IMR-90 (cell line): ENCODE measurements at regions not wholly inside any gene's neighbourhood (a gene's known extent, or its start where the extent isn't known, plus 50 kb on each side); places are given as distances from the start of the nearest gene placed in this dataset.

Experiments used
- ATAC-seq: fragments of 200-7000 bp; cut with Tn5 transposase; 2 replicates; pipeline ENCODE4 v1.9.1; 2020; ENCODE audit warnings: low read depth, mild to moderate bottlenecking, moderate library complexity
- BruUV-seq: library from RNA; stranded (reverse); fragments of 400-500 nt; replicated peaks from 2 replicates; lab custom pipeline; 2021; lab: Mats Ljungman, UMichigan
- CTCF ChIA-PET: fragments of 300-600 bp; formaldehyde crosslinking; extraction: SDS; loops from one replicate; lab custom pipeline; 2021; ENCODE audit warnings: antibody characterized with exemption; lab: Yijun Ruan, JAX
- POLR2A ChIA-PET: fragments of 300-600 bp; sonication (Branson Sonifier 250); formaldehyde crosslinking; loops from one replicate; lab custom pipeline; 2022; ENCODE audit warnings: antibody characterized with exemption; ENCODE audit not compliant: unreplicated experiment; lab: Charles Lee
- DNase-seq: peaks from one replicate; pipeline ENCODE4 v3.0.0; 2013
- H2AFZ ChIP-seq: replicated peaks from 2 replicates; pipeline ENCODE3; 2013; ENCODE audit warnings: low read length, mild to moderate bottlenecking; ENCODE audit not compliant: poor library complexity
- H2AK5ac ChIP-seq: 2 replicates; pipeline ENCODE4 v1.6.1; 2013; ENCODE audit warnings: low read depth, low read length, inconsistent platforms
- H2AK9ac ChIP-seq: replicated peaks from 2 replicates; pipeline ENCODE3; 2013; ENCODE audit warnings: mild to moderate bottlenecking, low read depth, low read length, moderate library complexity; ENCODE audit not compliant: poor library complexity
- H2BK120ac ChIP-seq: 2 replicates; pipeline ENCODE4 v1.6.1; 2013; ENCODE audit warnings: low read depth, low read length, inconsistent platforms
- H2BK15ac ChIP-seq: 3 replicates; pipeline ENCODE4 v1.6.1; 2013; ENCODE audit warnings: low read depth, low read length, inconsistent platforms
- H2BK20ac ChIP-seq: 2 replicates; pipeline ENCODE4 v1.6.1; 2013; ENCODE audit warnings: low read depth, mild to moderate bottlenecking, inconsistent platforms, low read length, moderate library complexity
- H2BK5ac ChIP-seq: 2 replicates; pipeline ENCODE4 v1.6.1; 2013; ENCODE audit warnings: mild to moderate bottlenecking, low read depth, low read length, inconsistent platforms; ENCODE audit not compliant: poor library complexity, severe bottlenecking
- H3K14ac ChIP-seq: replicated peaks from 2 replicates; pipeline ENCODE4 v1.6.1; 2013; ENCODE audit warnings: low read depth, low read length, inconsistent platforms
- H3K18ac ChIP-seq: 2 replicates; pipeline ENCODE4 v1.6.1; 2013; ENCODE audit warnings: low read depth, low read length, control low read depth
- H3K23ac ChIP-seq: 2 replicates; pipeline ENCODE4 v1.6.1; 2013; ENCODE audit warnings: low read depth, low read length, inconsistent platforms
- H3K27ac ChIP-seq: 2 replicates; pipeline ENCODE4 v1.5.1; 2013; ENCODE audit warnings: mild to moderate bottlenecking, control low read depth, low read length; ENCODE audit not compliant: insufficient read depth
- H3K27me3 ChIP-seq: 2 replicates; pipeline ENCODE4 v1.6.1; 2013; ENCODE audit warnings: low read length; ENCODE audit not compliant: control insufficient read depth, insufficient read depth
- H3K36me3 ChIP-seq: 2 replicates; pipeline ENCODE4 v1.6.1; 2013; ENCODE audit warnings: low read length, mixed read lengths; ENCODE audit not compliant: control insufficient read depth, insufficient read depth
- H3K4ac ChIP-seq: 2 replicates; pipeline ENCODE4 v1.6.1; 2013; ENCODE audit warnings: low read depth, low read length, inconsistent platforms
- H3K4me1 ChIP-seq: 2 replicates; pipeline ENCODE4 v1.6.1; 2013; ENCODE audit warnings: low read length, mixed read lengths; ENCODE audit not compliant: control insufficient read depth, insufficient read depth
- H3K4me2 ChIP-seq: 2 replicates; pipeline ENCODE4 v1.6.1; 2013; ENCODE audit warnings: low read depth, mild to moderate bottlenecking, control low read depth, low read length, moderate library complexity
- H3K4me3 ChIP-seq: 2 replicates; pipeline ENCODE4 v1.5.1; 2013; ENCODE audit warnings: low read depth, mild to moderate bottlenecking, control low read depth, low read length, moderate library complexity; ENCODE audit not compliant: insufficient read depth
- H3K56ac ChIP-seq: 2 replicates; pipeline ENCODE4 v1.6.1; 2013; ENCODE audit warnings: low read length, inconsistent platforms; ENCODE audit not compliant: insufficient read depth; ENCODE audit errors: extremely low read depth
- H3K79me1 ChIP-seq, 2 experiments: 2 replicates each; pipeline ENCODE4 v1.6.1; 2013; ENCODE audit warnings: low read length in 2 of 2, inconsistent platforms in 1 of 2, low read depth in 1 of 2
- H3K9ac ChIP-seq: 2 replicates; pipeline ENCODE4 v1.6.1; 2013; ENCODE audit warnings: low read depth, low read length, control low read depth
- H3K9me1 ChIP-seq: 2 replicates; pipeline ENCODE4 v1.6.1; 2013; ENCODE audit warnings: low read length, inconsistent platforms; ENCODE audit not compliant: insufficient read depth
- H3K9me3 ChIP-seq: 2 replicates; pipeline ENCODE4 v1.6.1; 2013; ENCODE audit warnings: low read length; ENCODE audit not compliant: control insufficient read depth, insufficient read depth
- H4K20me1 ChIP-seq: 2 replicates; pipeline ENCODE4 v1.6.1; 2013; ENCODE audit warnings: low read length, inconsistent platforms; ENCODE audit not compliant: insufficient read depth
- H4K5ac ChIP-seq: 2 replicates; pipeline ENCODE4 v1.6.1; 2013; ENCODE audit warnings: mild to moderate bottlenecking, low read depth, low read length, control low read depth
- H4K8ac ChIP-seq, 2 experiments: 2 replicates each; pipeline ENCODE4 v1.6.1; 2013; ENCODE audit warnings: low read depth in 2 of 2, low read length in 2 of 2, control low read depth in 1 of 2, inconsistent platforms in 1 of 2
- H4K91ac ChIP-seq: 2 replicates; pipeline ENCODE4 v1.6.1; 2013; ENCODE audit warnings: low read depth, low read length, inconsistent platforms; ENCODE audit not compliant: insufficient read depth
- BHLHE40 ChIP-seq: fragments of 150-350 bp; IDR thresholded peaks from 2 replicates; pipeline ENCODE4 v1.6.1; 2016; ENCODE audit warnings: mild to moderate bottlenecking, low read depth, low read length
- CEBPB ChIP-seq: IDR thresholded peaks from 2 replicates; pipeline ENCODE4 v1.6.1; 2012; ENCODE audit warnings: low read depth, low read length, improper control_type of control experiment
- CHD1 ChIP-seq: IDR thresholded peaks from 2 replicates; pipeline ENCODE4 v1.6.1; 2012; ENCODE audit warnings: low read depth, low read length, improper control_type of control experiment
- ELK1 ChIP-seq: fragments of 150-350 bp; IDR thresholded peaks from 2 replicates; pipeline ENCODE4 v1.6.1; 2016; ENCODE audit warnings: low read depth, mild to moderate bottlenecking, low read length, moderate library complexity, borderline replicate concordance
- FOS ChIP-seq: fragments of 150-350 bp; IDR thresholded peaks from 2 replicates; pipeline ENCODE4 v1.6.1; 2016; ENCODE audit warnings: low read depth, low read length
- MAFK ChIP-seq: IDR thresholded peaks from 2 replicates; pipeline ENCODE4 v1.6.1; 2012; ENCODE audit warnings: low read depth, low read length, improper control_type of control experiment
- MAZ ChIP-seq: IDR thresholded peaks from 2 replicates; pipeline ENCODE4 v1.6.1; 2012; ENCODE audit warnings: low read depth, mild to moderate bottlenecking, low read length, improper control_type of control experiment, moderate library complexity, borderline replicate concordance
- MXI1 ChIP-seq: IDR thresholded peaks from 2 replicates; pipeline ENCODE4 v1.6.1; 2012; ENCODE audit warnings: low read depth, mild to moderate bottlenecking, low read length, moderate library complexity, borderline replicate concordance
- NFE2L2 ChIP-seq: fragments of 150-350 bp; IDR thresholded peaks from 2 replicates; pipeline ENCODE4 v1.6.1; 2016; ENCODE audit warnings: low read depth, mild to moderate bottlenecking, low read length
- RAD21 ChIP-seq: IDR thresholded peaks from 2 replicates; pipeline ENCODE4 v1.6.1; 2012; ENCODE audit warnings: low read length, improper control_type of control experiment
- RCOR1 ChIP-seq: IDR thresholded peaks from 2 replicates; pipeline ENCODE4 v1.6.1; 2012; ENCODE audit warnings: mild to moderate bottlenecking, low read length, improper control_type of control experiment; ENCODE audit not compliant: insufficient replicate concordance
- RFX5 ChIP-seq: IDR thresholded peaks from 2 replicates; pipeline ENCODE4 v1.8.0; 2012; ENCODE audit warnings: low read depth, mild to moderate bottlenecking, low read length, moderate library complexity
- SMC3 ChIP-seq: fragments of 150-350 bp; IDR thresholded peaks from 2 replicates; pipeline ENCODE4 v1.6.1; 2016; ENCODE audit warnings: low read depth, mild to moderate bottlenecking, antibody characterized with exemption, low read length, moderate library complexity
- USF2 ChIP-seq: fragments of 150-350 bp; IDR thresholded peaks from 2 replicates; pipeline ENCODE4 v1.6.1; 2017; ENCODE audit warnings: mild to moderate bottlenecking, antibody characterized with exemption, low read length, low read depth
- WGBS, 2 experiments: methylation state at CpG; one replicate each; pipeline versions ENCODE4 v1.1.5 to v1.1.7; 2013; ENCODE audit warnings: missing lambda C conversion rate in 2 of 2; ENCODE audit not compliant: insufficient read length in 1 of 2; ENCODE audit errors: extremely low coverage in 2 of 2; 5-methylcytosine and 5-hydroxymethylcytosine counted together
- dilution Hi-C: fragments of 300-500 bp; cut with HindIII; formaldehyde crosslinking; loops from one replicate; pipeline ENCODE4 v1.14.3; 2018; ENCODE audit warnings: low sequenced_read_pairs; ENCODE audit not compliant: unreplicated experiment
- in situ Hi-C: fragments of 300-500 bp; cut with MboI; formaldehyde crosslinking; loops from 3 replicates; pipeline ENCODE4 v1.14.3; 2019; ENCODE audit warnings: low sequenced_read_pairs, inconsistent platforms, mixed read lengths
- intact Hi-C: fragments of 100-400 bp; cut with micrococcal nuclease; formaldehyde crosslinking; loops from 2 replicates; pipeline ENCODE4 v1.10.0; 2022

GRCh38 chr10:55873485-55873884 is 487.6 kb downstream of the ZWINT start:
- no TSS peak for BruUV-seq
- ChIA-PET POLR2A (no interaction called here), CTCF (no interaction called here)
- H3K9me3 ChIP-seq = peaks cover 3% of the 10 kb centered on the region; the same call in 1 of the 2 replicates
- no peak overlapping the region for H3K23ac ChIP-seq
- TF ChIP-seq RFX5 (no peak), NFE2L2 (no peak), ELK1 (no peak), CEBPB (no peak), MXI1 (no peak), RAD21 (no peak), SMC3 (no peak), BHLHE40 (no peak), MAZ (no peak), RCOR1 (no peak), FOS (no peak), CHD1 (no peak), USF2 (no peak), MAFK (no peak)
- H3K4ac ChIP-seq = no peak overlapping the region
- no peak overlapping the region for H2BK20ac ChIP-seq
- H2BK120ac ChIP-seq = no peak overlapping the region
- H3K4me2 ChIP-seq = no peak overlapping the region
- H2AK5ac ChIP-seq = no peak overlapping the region
- no peak overlapping the region for H3K9ac ChIP-seq
- no peak overlapping the region for H3K18ac ChIP-seq
- H3K4me3 ChIP-seq = no peak overlapping the region
- no peaks in the 10 kb centered on the region for H3K9me1 ChIP-seq
- no peak overlapping the region for H4K91ac ChIP-seq
- no peaks in the 10 kb centered on the region for H3K79me1 ChIP-seq
- no peaks in the 10 kb centered on the region for H3K4me1 ChIP-seq
- H4K20me1 ChIP-seq = no peaks in the 10 kb centered on the region
- intact Hi-C loops (no loop called here), dilution Hi-C loops (no loop called here), in situ Hi-C loops (no loop called here)
- no peak overlapping the region for H2BK15ac ChIP-seq
- DNase-seq (no peak), ATAC-seq (no peak)
- H4K8ac ChIP-seq = no peak overlapping the region
- H3K56ac ChIP-seq = no peak overlapping the region
- H3K27me3 ChIP-seq = no peaks in the 10 kb centered on the region
- H2AK9ac ChIP-seq = no peak overlapping the region
- no peak overlapping the region for H4K5ac ChIP-seq
- H2BK5ac ChIP-seq = no peak overlapping the region
- H3K27ac ChIP-seq = no peak overlapping the region
- no CpG with 5 or more reads among the region's 2 CpGs for WGBS, 2 experiments
- H3K14ac ChIP-seq = no peak overlapping the region
- H3K36me3 ChIP-seq = no peaks in the 10 kb centered on the region
- H2AFZ ChIP-seq = no peak overlapping the region
